Fibroblast of villous mesenchyme (primary cell): ENCODE measurements at regions not wholly inside any gene's neighbourhood (a gene's known extent, or its start where the extent isn't known, plus 50 kb on each side); places are given as distances from the start of the nearest gene placed in this dataset.

Experiments used
- DNase-seq: peaks from one replicate; pipeline ENCODE4 v3.0.0-alpha.2; 2010; ENCODE audit warnings: low read depth
- H3K4me3 ChIP-seq: 2 replicates; pipeline ENCODE4 v1.5.1; 2011; ENCODE audit warnings: low read depth, mild to moderate bottlenecking, low read length
- CTCF ChIP-seq: IDR thresholded peaks from 2 replicates; pipeline ENCODE4 v1.5.1; 2012; ENCODE audit warnings: low read depth, mild to moderate bottlenecking, low read length; ENCODE audit not compliant: insufficient read depth

GRCh38 chr14:82362452-82362851 lies 828.8 kb upstream of the SEL1L start:
- no peak overlapping the region for H3K4me3 ChIP-seq
- TF ChIP-seq CTCF: no peak
- no peak for DNase-seq

GRCh38 chr14:82365471-82365870 lies 831.8 kb upstream of the SEL1L start:
- TF ChIP-seq CTCF: no peak
- no peak overlapping the region for H3K4me3 ChIP-seq
- DNase-seq: no peak

- H3K4me3 ChIP-seq: no peak overlapping the region
- DNase-seq: no peak
- TF ChIP-seq CTCF: no peak
Observed at GRCh38 chr14:82366803-82367202, 833.1 kb upstream of the SEL1L start.

- no peak for TF ChIP-seq CTCF
- no peak for DNase-seq
- H3K4me3 ChIP-seq: no peak overlapping the region
Observed at GRCh38 chr14:82379291-82379690, 845.6 kb upstream of the SEL1L start.

GRCh38 chr14:82385048-82385447 lies 851.4 kb upstream of the SEL1L start:
- no peak for TF ChIP-seq CTCF
- no peak overlapping the region for H3K4me3 ChIP-seq
- DNase-seq: no peak

GRCh38 chr14:82387699-82388098 lies 854.0 kb upstream of the SEL1L start:
- no peak overlapping the region for H3K4me3 ChIP-seq
- TF ChIP-seq CTCF: no peak
- DNase-seq: no peak

GRCh38 chr14:82388488-82388887 lies 854.8 kb upstream of the SEL1L start:
- H3K4me3 ChIP-seq: no peak overlapping the region
- TF ChIP-seq CTCF: no peak
- no peak for DNase-seq
